Stimulated activated CD8-positive, alpha-beta memory T cell treated with anti-CD3 and anti-CD28 coated beads, Interleukin-7, amount 100 ng/mL, for 24 hours (primary cell): ENCODE measurements at regions not wholly inside any gene's neighbourhood (a gene's known extent, or its start where the extent isn't known, plus 50 kb on each side); places are given as distances from the start of the nearest gene placed in this dataset.

Source experiments
- DNase-seq: peaks from one replicate; pipeline ENCODE4 v3.0.0-alpha.2; 2020; ENCODE audit warnings: low read depth

GRCh38 chr5:96094904-96095303 lies 133.3 kb upstream of the ELL2 start:
- no peak for DNase-seq

GRCh38 chr5:96093890-96094381 lies 132.3 kb upstream of the ELL2 start:
- DNase-seq = no peak

- DNase-seq = no peak
Observed at GRCh38 chr5:96093340-96093739, 131.7 kb upstream of the ELL2 start.

GRCh38 chr5:96091874-96092273 lies 130.2 kb upstream of the ELL2 start:
- no peak for DNase-seq

- DNase-seq = no peak
Observed at GRCh38 chr5:96090215-96090614, 128.6 kb upstream of the ELL2 start.

- no peak for DNase-seq
Observed at GRCh38 chr5:96088706-96089498, 127.3 kb upstream of the ELL2 start.

GRCh38 chr5:96087939-96088338 lies 126.3 kb upstream of the ELL2 start:
- no peak for DNase-seq

- DNase-seq = no peak
Observed at GRCh38 chr5:96084874-96085506, 123.3 kb upstream of the ELL2 start.

- DNase-seq = no peak
Observed at GRCh38 chr5:96083361-96083881, 121.8 kb upstream of the ELL2 start.

- no peak for DNase-seq
Observed at GRCh38 chr5:96081276-96081858, 119.7 kb upstream of the ELL2 start.

GRCh38 chr5:96080557-96080956 lies 118.9 kb upstream of the ELL2 start:
- DNase-seq = no peak

- no peak for DNase-seq
Observed at GRCh38 chr5:96079962-96080361, 118.3 kb upstream of the ELL2 start.

GRCh38 chr5:96079075-96079474 lies 117.4 kb upstream of the ELL2 start:
- no peak for DNase-seq

- no peak for DNase-seq
Observed at GRCh38 chr5:96076451-96076850, 114.8 kb upstream of the ELL2 start.

- DNase-seq = no peak
Observed at GRCh38 chr5:96075579-96076289, 114.1 kb upstream of the ELL2 start.

- DNase-seq = no peak
Observed at GRCh38 chr5:96074870-96075269, 113.2 kb upstream of the ELL2 start.

GRCh38 chr5:96074460-96074859 lies 112.8 kb upstream of the ELL2 start:
- no peak for DNase-seq

- no peak for DNase-seq
Observed at GRCh38 chr5:96072791-96073165, 111.1 kb upstream of the ELL2 start.

- no peak for DNase-seq
Observed at GRCh38 chr5:96072138-96072790, 110.6 kb upstream of the ELL2 start.

GRCh38 chr5:96070622-96071225 lies 109.1 kb upstream of the ELL2 start:
- DNase-seq = no peak

GRCh38 chr5:96067894-96068614 lies 106.4 kb upstream of the ELL2 start:
- DNase-seq = no peak
